H9 (cell line): ENCODE measurements at regions not wholly inside any gene's neighbourhood (a gene's known extent, or its start where the extent isn't known, plus 50 kb on each side); places are given as distances from the start of the nearest gene placed in this dataset.
A peak's percentile ranks its signal among the peaks of the same experiment; 100 is the strongest.

Source experiments
- DNase-seq: peaks from one replicate; pipeline ENCODE4 v3.0.0-alpha.2; 2017
- H2AFZ ChIP-seq: one replicate; pipeline ENCODE4 v1.6.1; 2013; ENCODE audit warnings: mild to moderate bottlenecking, low read length, control low read depth, moderate library complexity
- H2AK5ac ChIP-seq: 2 replicates; pipeline ENCODE4 v1.6.1; 2013; ENCODE audit warnings: low read length, control low read depth, mixed read lengths; ENCODE audit not compliant: insufficient read length
- H2BK120ac ChIP-seq: one replicate; pipeline ENCODE4 v1.6.1; 2013; ENCODE audit warnings: low read depth, mild to moderate bottlenecking, low read length, control low read depth, inconsistent platforms; ENCODE audit not compliant: poor library complexity, severe bottlenecking
- H2BK12ac ChIP-seq: 2 replicates; pipeline ENCODE4 v1.6.1; 2013; ENCODE audit warnings: low read length, control low read depth, mixed read lengths, low read depth; ENCODE audit not compliant: insufficient read length
- H2BK15ac ChIP-seq: 2 replicates; pipeline ENCODE4 v1.6.1; 2013; ENCODE audit warnings: low read depth, low read length, control low read depth
- H2BK20ac ChIP-seq: one replicate; pipeline ENCODE4 v1.6.1; 2013; ENCODE audit warnings: low read depth, mild to moderate bottlenecking, low read length, control low read depth, inconsistent platforms; ENCODE audit not compliant: poor library complexity, severe bottlenecking
- H2BK5ac ChIP-seq: 2 replicates; pipeline ENCODE4 v1.6.1; 2013; ENCODE audit warnings: low read length, control low read depth, mixed read lengths; ENCODE audit not compliant: insufficient read length
- H3K14ac ChIP-seq: 2 replicates; pipeline ENCODE4 v1.6.1; 2013; ENCODE audit warnings: low read length, control low read depth; ENCODE audit not compliant: insufficient read depth
- H3K18ac ChIP-seq: 2 replicates; pipeline ENCODE4 v1.6.1; 2013; ENCODE audit warnings: low read depth, mild to moderate bottlenecking, mixed read lengths, low read length, control low read depth; ENCODE audit not compliant: insufficient read length
- H3K23ac ChIP-seq: 2 replicates; pipeline ENCODE4 v1.6.1; 2013; ENCODE audit warnings: low read length, control low read depth, mixed read lengths, low read depth; ENCODE audit not compliant: insufficient read length
- H3K23me2 ChIP-seq: 2 replicates; pipeline ENCODE4 v1.6.1; 2013; ENCODE audit warnings: low read depth, mild to moderate bottlenecking, mixed read lengths, low read length, control low read depth; ENCODE audit not compliant: insufficient read length, poor library complexity, severe bottlenecking
- H3K27ac ChIP-seq: 2 replicates; pipeline ENCODE4 v1.5.1; 2013; ENCODE audit warnings: low read length, control low read depth, mixed read lengths, low read depth; ENCODE audit not compliant: insufficient read length
- H3K27me3 ChIP-seq: 2 replicates; pipeline ENCODE4 v1.6.1; 2013; ENCODE audit warnings: low read length, control low read depth, inconsistent platforms; ENCODE audit not compliant: insufficient read depth
- H3K4ac ChIP-seq: 2 replicates; pipeline ENCODE4 v1.6.1; 2013; ENCODE audit warnings: low read depth, mild to moderate bottlenecking, control low read depth, inconsistent platforms, low read length, moderate library complexity
- H3K4me1 ChIP-seq: 2 replicates; pipeline ENCODE4 v1.6.1; 2013; ENCODE audit warnings: low read length, control low read depth, inconsistent platforms; ENCODE audit not compliant: insufficient read depth
- H3K4me2 ChIP-seq: 2 replicates; pipeline ENCODE4 v1.6.1; 2013; ENCODE audit warnings: low read length, control low read depth, mixed read lengths; ENCODE audit not compliant: insufficient read length, insufficient read depth
- H3K56ac ChIP-seq: 2 replicates; pipeline ENCODE4 v1.6.1; 2013; ENCODE audit warnings: low read depth, mild to moderate bottlenecking, mixed read lengths, low read length, control low read depth; ENCODE audit not compliant: insufficient read length
- H3K79me1 ChIP-seq: 2 replicates; pipeline ENCODE4 v1.6.1; 2013; ENCODE audit warnings: low read depth, mild to moderate bottlenecking, moderate library complexity, low read length, control low read depth, inconsistent platforms; ENCODE audit not compliant: insufficient read depth, poor library complexity, severe bottlenecking
- H3K79me2 ChIP-seq: 2 replicates; pipeline ENCODE4 v1.6.1; 2013; ENCODE audit warnings: low read length, control low read depth, inconsistent platforms; ENCODE audit not compliant: insufficient read depth
- H3K9ac ChIP-seq: 2 replicates; pipeline ENCODE4 v1.6.1; 2013; ENCODE audit warnings: low read length, control low read depth, mixed read lengths; ENCODE audit not compliant: insufficient read length; ENCODE audit errors: extremely low read depth
- H3K9me3 ChIP-seq: one replicate; pipeline ENCODE4 v1.6.1; 2013; ENCODE audit warnings: low read depth, low read length, inconsistent platforms; ENCODE audit not compliant: control insufficient read depth
- H3T11ph ChIP-seq: one replicate; pipeline ENCODE4 v1.6.1; 2013; ENCODE audit warnings: mild to moderate bottlenecking, low read length, control low read depth, inconsistent platforms
- H4K20me1 ChIP-seq: one replicate; pipeline ENCODE4 v1.6.1; 2013; ENCODE audit not compliant: control insufficient read depth, insufficient read length, insufficient read depth
- H4K5ac ChIP-seq: 2 replicates; pipeline ENCODE4 v1.6.1; 2013; ENCODE audit warnings: low read depth, mild to moderate bottlenecking, mixed read lengths, low read length, control low read depth; ENCODE audit not compliant: insufficient read length
- H4K8ac ChIP-seq: replicated peaks from 2 replicates; pipeline ENCODE4 v1.6.1; 2013; ENCODE audit warnings: low read length, control low read depth, mixed read lengths, low read depth; ENCODE audit not compliant: insufficient read length
- H4K91ac ChIP-seq: 2 replicates; pipeline ENCODE4 v1.6.1; 2013; ENCODE audit warnings: low read depth, mild to moderate bottlenecking, moderate library complexity, mixed read lengths, low read length, control low read depth; ENCODE audit not compliant: insufficient read length
- H3K27ac Mint-ChIP-seq, 3 experiments: 2 replicates in 2 of 3; 3 replicates in 1 of 3; pipeline ENCODE4 v1.8.0; 2020 to 2021; ENCODE audit warnings: mixed read lengths in 3 of 3, mild to moderate bottlenecking in 1 of 3, moderate library complexity in 1 of 3
- H3K27me3 Mint-ChIP-seq: 2 replicates; pipeline ENCODE4 v1.8.0; 2021; ENCODE audit warnings: low read depth, mild to moderate bottlenecking, moderate library complexity, mixed read lengths
- H3K36me3 Mint-ChIP-seq, 3 experiments: 2 replicates in 2 of 3; 3 replicates in 1 of 3; pipeline ENCODE4 v1.8.0; 2020 to 2021; ENCODE audit warnings: low read depth in 3 of 3, mixed read lengths in 3 of 3; ENCODE audit not compliant: insufficient read depth in 1 of 3
- H3K4me1 Mint-ChIP-seq, 2 experiments: 2 replicates each; pipeline ENCODE4 v1.8.0; 2020; ENCODE audit warnings: mixed read lengths in 2 of 2
- H3K4me3 Mint-ChIP-seq, 2 experiments: 2 replicates in 1 of 2; 3 replicates in 1 of 2; pipeline ENCODE4 v1.8.0; 2020 to 2021; ENCODE audit warnings: mild to moderate bottlenecking in 2 of 2, mixed read lengths in 2 of 2, moderate library complexity in 1 of 2
- H3K9me3 Mint-ChIP-seq, 2 experiments: 2 replicates in 1 of 2; 3 replicates in 1 of 2; pipeline ENCODE4 v1.8.0; 2020; ENCODE audit warnings: mild to moderate bottlenecking in 2 of 2, mixed read lengths in 2 of 2, moderate library complexity in 1 of 2
- CTCF ChIP-seq: fragments of 200-600 bp; sonication (generic); conservative IDR thresholded peaks from 3 replicates; pipeline ENCODE4 v1.8.0; 2021; ENCODE audit warnings: antibody characterized with exemption, mild to moderate bottlenecking
- WGBS: extraction: QIAGEN DNeasy Blood & Tissue Kit; methylation state at CpG from one replicate; pipeline ENCODE4 v1.1.7; 2013; ENCODE audit warnings: missing lambda C conversion rate, low lambda C conversion rate, mixed read lengths; ENCODE audit not compliant: insufficient read length; ENCODE audit errors: extremely low coverage; 5-methylcytosine and 5-hydroxymethylcytosine counted together

DNA sequence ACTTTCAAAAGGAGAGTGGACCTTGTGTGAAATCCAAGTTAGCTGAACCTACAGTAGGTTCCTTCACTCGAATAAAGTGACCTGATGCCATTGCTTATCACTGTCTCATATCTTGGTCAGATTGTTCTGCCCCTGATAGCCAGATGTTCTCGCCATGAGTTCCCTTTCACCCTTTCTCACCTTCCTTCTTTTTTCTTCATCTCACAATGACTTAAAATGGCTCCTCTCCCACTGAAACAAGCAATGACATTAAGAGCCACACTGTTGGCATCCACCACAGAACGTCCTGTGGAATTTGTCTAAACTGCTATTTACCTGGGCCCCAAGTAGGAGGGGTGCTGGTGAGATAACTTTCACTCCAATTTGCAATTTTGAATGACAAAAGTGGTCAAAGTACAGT lies 227.6 kb upstream of the PPP1R2C start:
- H3K23ac ChIP-seq: no peak overlapping the region
- no peak overlapping the region for H2BK120ac ChIP-seq
- H4K8ac ChIP-seq: no peak overlapping the region
- no peak overlapping the region; the same call in 1 of the 2 replicates for H3K4ac ChIP-seq
- peak overlapping the region; percentile 88 for H2BK5ac ChIP-seq
- H4K5ac ChIP-seq: peak overlapping the region; percentile 95
- no peak overlapping the region for H2AFZ ChIP-seq
- WGBS: no CpG with 5 or more reads among the region's 3 CpGs
- Mint-ChIP-seq H3K4me1 (peaks cover 39 to 44% of the 10 kb centered on the region in 2 experiments), H3K9me3 (peaks cover 10 to 42% of the 10 kb centered on the region in 2 experiments), H3K36me3 (peaks cover 11 to 34% (median 20%) of the 10 kb centered on the region in 3 experiments), H3K27ac (peak overlapping the region; percentile 91 to 95 (median 92)), H3K27me3 (no peaks in the 10 kb centered on the region), H3K4me3 (peak overlapping the region in 1 of 2 experiments; percentile 4; a peak in 1 of 5 replicates)
- peak overlapping the region; percentile 50 for H3K18ac ChIP-seq
- H4K20me1 ChIP-seq: no peaks in the 10 kb centered on the region
- H3K79me1 ChIP-seq: no peaks in the 10 kb centered on the region
- peak overlapping the region; percentile 99 for H3K27ac ChIP-seq
- no peaks in the 10 kb centered on the region for H3K9me3 ChIP-seq
- H2BK15ac ChIP-seq: no peak overlapping the region
- peak overlapping the region; percentile 100 for H2AK5ac ChIP-seq
- no peaks in the 10 kb centered on the region for H3K27me3 ChIP-seq
- H2BK12ac ChIP-seq: peak overlapping the region; percentile 92
- DNase-seq: peak; percentile 39
- no peak overlapping the region for H3K9ac ChIP-seq
- H3K23me2 ChIP-seq: no peaks in the 10 kb centered on the region
- peak overlapping the region; percentile 59 for H3T11ph ChIP-seq
- peaks cover 3% of the 10 kb centered on the region; the same call in 1 of the 2 replicates for H3K4me1 ChIP-seq
- peak overlapping the region; percentile 96 for H4K91ac ChIP-seq
- peak overlapping the region; percentile 32 for H3K4me2 ChIP-seq
- H2BK20ac ChIP-seq: no peak overlapping the region
- H3K14ac ChIP-seq: no peak overlapping the region
- no peaks in the 10 kb centered on the region for H3K79me2 ChIP-seq
- no peak for TF ChIP-seq CTCF
- H3K56ac ChIP-seq: no peak overlapping the region
